Renal pelvis (tissue), 1 donor: ENCODE measurements at regions not wholly inside any gene's neighbourhood (a gene's known extent, or its start where the extent isn't known, plus 50 kb on each side); places are given as distances from the start of the nearest gene placed in this dataset.
"Not testable (repeated sequence)": the region's sequence is repeated elsewhere in the genome, so short reads cannot be mapped to it uniquely, and the experiment has no call there.

Experiments used
- DNase-seq: peaks from one replicate; pipeline ENCODE4 v3.0.0-alpha.2; 2013

GRCh38 chr2:56971383-56971974 lies 787.7 kb downstream of the CCDC85A start:
- no peak for DNase-seq

DNA sequence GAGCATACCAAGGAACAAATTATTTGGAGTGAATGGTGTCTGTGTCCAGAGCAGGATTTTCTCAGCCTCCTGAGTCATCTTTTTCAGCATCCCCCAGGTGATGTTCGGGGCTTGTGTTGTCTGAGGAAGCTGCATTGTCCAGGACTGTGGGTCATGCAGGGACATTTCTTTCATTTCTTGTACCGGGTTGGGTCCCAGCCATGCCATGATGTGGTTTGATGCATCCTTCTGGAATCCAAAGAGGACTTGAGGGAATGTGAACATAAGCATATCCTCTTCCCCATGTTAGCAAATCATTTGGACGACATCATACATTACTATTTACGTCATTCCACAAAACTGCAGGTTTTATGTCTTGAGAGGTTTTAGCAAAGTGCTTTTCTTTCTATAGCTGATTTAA lies 797.8 kb downstream of the CCDC85A start:
- DNase-seq = no peak

DNA sequence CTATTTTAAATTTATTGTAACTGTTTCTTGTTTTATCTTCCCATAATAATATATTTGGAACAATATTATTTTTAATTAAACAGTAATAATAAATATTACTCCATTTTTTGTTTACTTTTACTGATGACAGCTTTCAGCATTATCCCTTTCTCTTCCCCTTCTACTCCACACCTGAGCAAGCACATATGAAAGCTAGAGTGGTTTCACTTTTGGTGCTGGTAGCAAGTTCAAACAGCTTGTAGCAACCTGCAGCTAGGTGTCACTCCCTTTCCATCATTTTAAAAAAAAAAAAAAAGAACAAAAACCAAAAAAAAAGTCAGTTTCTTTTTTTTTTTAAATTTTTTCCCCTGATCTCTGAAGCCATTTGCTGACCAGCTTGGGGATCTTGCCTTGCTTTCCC lies 801.8 kb downstream of the CCDC85A start:
- DNase-seq = no peak

DNA sequence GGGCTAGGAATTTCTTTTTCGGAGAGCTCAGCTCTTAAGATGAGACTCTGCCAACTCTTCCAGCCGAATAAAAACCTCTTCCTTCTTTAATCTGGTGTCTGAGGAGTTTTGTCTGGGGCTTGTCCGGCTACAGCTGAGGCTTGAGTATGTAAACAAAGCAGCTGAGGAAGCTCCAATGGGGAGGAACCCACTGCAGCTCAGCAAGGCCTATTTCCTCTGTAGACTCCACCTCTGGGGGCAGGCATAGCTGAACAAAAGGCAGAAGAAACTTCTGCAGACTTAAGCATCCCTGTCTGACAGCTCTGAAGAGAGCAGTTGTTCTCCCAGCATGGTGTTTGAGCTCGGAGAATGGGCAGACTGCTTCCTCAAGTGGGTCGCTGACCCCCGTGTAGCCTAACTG lies 838.7 kb downstream of the CCDC85A start:
- no peak for DNase-seq

DNA sequence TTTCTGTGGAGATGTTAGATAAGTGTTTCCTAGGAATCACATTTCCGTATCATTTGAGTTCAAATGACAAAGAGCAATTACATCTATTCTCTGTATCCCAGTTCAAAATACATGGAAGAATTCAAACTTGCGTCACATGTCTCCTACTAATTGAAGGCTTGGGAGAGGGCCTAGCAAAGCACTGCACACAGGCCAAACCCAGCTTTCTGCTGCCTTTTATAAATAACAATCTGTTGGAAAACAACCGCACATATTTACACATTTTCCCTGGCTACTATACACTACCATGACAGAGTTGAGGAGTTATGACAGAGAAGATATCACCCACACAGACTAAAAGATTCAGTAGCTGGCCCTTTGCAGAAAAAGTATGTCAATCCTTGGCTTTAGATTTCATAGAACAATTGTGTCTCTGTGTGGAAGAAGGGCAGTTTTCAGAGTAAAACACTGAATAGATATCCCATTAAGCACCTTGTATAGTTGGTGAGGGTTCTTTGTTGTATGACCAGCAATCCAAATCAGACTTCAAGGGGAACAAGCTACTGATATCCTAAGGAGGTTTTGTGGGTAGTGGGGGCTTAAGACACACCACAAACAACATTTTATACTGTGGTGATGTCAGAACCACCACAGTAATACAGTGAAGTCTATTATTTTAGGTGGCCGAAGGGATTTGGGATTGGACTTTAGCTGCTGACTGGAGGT lies 861.3 kb downstream of the CCDC85A start:
- DNase-seq = no peak

DNA sequence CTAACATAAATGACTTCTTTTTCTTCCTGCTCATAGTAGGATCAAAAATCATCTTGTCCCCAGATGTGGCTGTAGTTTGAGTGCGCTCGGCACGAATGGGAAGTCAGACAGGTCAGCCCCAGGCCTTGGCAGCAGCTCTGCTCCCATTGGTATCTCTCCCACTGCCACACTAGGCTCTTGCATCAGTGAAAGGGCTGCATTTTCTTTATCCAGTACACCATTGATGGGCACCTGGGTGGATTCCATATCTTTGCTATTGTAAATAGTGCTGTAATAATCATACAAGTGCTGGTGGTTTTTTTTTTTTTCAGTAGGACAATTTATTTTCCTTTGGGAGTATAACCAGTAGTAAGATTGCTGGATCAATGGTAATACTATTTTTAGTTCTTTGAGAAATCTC lies 865.5 kb downstream of the CCDC85A start:
- no peak for DNase-seq

DNA sequence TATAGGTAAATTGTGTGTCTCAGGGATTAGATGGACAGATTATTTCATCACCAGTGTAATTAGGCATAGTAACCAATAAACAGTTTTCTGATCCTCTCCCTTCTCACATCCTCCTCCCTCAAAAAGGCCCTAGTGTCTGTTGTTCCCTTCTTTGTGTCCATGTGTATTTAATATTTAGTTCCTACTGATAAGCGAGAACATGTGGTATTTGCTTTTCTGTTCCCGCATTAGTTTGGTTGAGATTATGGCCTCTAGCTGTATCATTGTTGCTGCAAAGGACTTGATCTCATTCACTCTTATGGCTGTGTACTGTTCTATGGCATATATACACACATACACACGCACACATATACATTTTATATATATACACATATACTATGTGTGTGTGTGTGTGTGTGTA lies 866.2 kb downstream of the CCDC85A start:
- DNase-seq = no peak

- not testable (repeated sequence) for DNase-seq
Measured at GRCh38 chr2:57066301-57066700, 882.5 kb downstream of the CCDC85A start.

DNA sequence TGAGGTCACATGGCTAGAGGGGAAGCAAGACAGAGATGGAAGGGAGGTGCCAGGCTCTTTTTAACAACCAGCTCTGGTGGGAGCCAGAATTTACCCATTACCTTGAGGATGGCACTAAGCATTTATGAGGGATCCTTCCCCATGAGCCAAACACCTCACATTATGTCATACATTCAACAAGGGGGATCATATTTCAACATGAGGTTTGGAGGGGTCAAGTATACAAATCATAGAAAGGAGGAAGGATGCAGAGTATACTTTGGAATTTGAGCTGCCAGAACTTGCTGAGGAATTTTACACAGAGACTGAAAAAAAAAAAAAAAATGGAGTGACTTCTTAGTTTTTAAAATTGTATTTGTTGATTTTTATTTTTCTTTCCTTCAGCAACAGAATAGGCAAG lies 891.4 kb downstream of the CCDC85A start:
- peak; percentile 11 for DNase-seq

DNA sequence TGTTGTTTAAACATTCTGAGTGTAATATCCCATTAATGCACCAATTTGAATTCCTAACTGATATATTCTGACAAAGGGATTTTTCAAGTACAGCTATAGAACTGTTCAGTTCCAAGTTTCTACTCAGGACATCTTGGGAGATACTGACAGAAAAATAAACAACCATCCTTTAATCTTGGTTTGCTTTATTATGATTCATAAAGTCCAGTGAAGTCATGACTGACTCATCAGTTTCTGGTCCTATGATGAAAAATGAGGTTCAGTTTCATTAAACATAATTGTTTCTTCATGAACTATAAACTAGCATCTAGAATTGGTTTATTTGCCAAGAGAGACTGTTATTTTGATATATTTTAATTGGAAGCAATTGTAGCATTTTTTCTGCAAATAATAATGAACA lies 896.2 kb downstream of the CCDC85A start:
- no peak for DNase-seq

GRCh38 chr2:57084697-57085281 lies 901.0 kb downstream of the CCDC85A start:
- DNase-seq = no peak

- DNase-seq = no peak
Measured at GRCh38 chr2:57093020-57093419, 909.2 kb downstream of the CCDC85A start.

DNA sequence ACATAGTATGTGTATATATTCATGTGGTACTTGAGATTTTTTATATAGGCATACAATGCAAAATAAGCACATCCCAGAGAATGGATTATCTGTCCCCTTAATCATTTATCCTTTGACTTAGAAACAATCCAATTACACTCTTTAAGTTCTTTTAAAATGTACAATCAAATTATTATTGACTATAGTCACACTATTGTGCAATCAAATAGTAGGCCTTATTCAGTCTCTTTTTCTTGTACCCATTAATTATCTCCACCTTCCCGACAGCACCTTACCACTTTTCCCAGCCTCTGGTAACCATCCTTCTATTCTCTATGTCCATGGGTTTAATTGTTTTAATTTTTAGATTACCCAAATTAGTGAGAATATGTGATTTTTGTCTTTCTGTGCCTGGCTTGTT lies 914.1 kb downstream of the CCDC85A start:
- no peak for DNase-seq

DNA sequence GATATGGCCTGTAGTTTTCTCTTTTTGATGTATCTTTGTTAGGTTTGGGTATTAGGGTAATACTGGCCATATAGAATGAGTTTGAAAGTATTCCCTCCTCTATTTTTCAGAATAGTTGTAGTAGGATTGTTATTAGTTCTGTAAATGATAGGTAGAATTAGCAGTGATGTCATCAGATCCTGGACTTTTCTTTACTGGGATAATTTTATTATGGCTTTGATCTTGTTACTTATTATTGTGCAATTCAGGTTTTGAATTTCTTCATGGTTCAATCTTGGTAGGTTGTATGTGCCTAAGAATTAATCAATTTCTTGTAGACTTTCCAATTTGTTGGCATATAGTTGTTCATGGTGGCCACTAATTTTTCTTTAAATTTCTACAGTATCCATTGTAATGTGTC lies 916.6 kb downstream of the CCDC85A start:
- DNase-seq = no peak

GRCh38 chr2:57105694-57106093 lies 921.9 kb downstream of the CCDC85A start:
- no peak for DNase-seq

GRCh38 chr2:57107353-57107752 lies 923.6 kb downstream of the CCDC85A start:
- no peak for DNase-seq

- DNase-seq = no peak
Measured at GRCh38 chr2:57111531-57111930, 927.7 kb downstream of the CCDC85A start.

DNA sequence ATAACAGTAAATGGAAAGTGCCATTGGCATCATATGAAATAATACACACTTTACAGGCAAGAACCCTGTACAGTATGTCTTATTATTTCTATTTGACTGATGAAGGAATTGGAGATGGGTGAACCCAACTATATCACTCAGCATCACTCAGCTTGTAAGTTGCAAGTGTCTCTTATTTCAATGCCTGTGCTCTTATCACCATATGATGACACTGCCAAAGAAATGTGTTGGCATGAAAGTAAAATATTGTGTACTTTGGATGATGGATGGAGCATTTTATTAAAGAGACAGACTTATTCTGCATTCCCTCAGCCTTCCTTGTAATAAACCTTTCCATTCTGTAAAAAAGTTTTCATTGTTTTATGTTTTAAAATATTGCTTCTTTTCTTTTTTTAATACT lies 927.5 kb upstream of the VRK2 start:
- no peak for DNase-seq

GRCh38 chr2:57126410-57126809 lies 920.2 kb upstream of the VRK2 start:
- DNase-seq = no peak

DNA sequence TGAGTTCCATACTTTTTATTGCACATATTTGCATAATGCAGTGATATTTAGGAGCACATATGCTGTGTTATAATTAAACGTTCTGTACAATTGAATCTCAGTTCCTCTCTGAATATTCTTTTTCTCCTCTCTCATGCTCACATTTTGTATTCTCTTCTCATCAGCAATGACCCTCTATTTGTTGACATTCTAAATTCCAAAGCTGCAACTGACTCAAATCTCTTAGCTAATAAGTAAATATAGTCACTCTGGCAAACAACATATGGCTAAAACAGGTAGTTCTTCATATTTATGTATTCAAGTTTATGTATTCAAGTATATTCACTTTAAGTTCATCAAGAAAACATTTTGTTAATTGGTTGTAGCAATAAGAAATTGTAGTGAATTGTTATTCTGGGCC lies 907.4 kb upstream of the VRK2 start:
- no peak for DNase-seq

DNA sequence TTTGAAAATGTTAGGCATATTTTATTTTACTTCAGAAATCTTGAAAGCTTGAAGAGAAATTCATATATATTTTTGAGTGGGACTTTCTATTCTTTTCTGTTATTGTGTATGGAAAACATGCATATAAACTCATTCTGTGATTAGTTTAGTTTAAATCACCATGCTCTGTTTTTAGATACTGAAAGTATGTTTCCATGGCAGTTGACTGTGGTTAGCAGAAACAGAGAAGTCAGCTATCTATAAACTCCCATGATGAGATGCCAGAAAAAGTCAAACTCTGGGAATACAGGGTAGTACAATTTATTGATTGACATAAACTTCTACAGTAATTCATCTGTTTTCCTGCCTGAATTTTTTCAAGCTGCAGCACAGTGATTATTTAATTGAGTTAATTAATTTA lies 905.3 kb upstream of the VRK2 start:
- no peak for DNase-seq

- DNase-seq = no peak
Measured at GRCh38 chr2:57146951-57147350, 899.7 kb upstream of the VRK2 start.

DNA sequence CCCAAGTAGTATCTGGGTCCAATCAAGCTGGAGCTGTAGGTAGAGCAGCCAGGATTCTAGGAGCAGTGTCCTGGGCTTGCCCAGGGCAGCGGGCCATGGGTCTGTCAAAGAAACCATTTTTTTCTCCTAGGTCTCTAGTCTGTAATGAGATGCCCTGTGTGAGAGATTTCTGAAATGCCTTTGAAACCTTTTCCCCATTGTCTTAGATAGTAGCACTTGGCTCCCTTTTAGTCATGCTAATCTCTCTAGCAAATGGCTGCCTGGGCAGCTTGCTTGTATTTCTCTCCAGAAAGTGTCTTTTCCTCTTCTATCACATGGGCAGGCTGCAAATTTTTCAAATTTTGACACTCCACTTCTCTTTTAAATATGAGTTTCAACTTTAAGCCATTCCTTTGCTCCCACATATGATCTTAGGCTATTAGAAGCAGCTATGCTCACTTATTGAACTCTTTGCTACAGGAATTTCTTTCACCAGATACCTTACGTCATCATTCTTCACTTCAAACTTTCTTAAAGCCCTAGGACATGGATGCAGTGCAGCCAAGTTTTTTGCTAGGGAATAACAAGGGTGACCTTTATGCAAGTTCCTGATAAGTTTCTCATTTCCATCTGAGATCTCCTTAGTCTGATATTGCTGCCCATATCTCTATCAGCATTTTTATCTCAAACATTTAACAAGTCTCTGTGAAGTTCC lies 890.2 kb upstream of the VRK2 start:
- no peak for DNase-seq
